ENCODE measurements at regions not wholly inside any gene's neighbourhood (a gene's known extent, or its start where the extent isn't known, plus 50 kb on each side); places are given as distances from the start of the nearest gene placed in this dataset.

DNA sequence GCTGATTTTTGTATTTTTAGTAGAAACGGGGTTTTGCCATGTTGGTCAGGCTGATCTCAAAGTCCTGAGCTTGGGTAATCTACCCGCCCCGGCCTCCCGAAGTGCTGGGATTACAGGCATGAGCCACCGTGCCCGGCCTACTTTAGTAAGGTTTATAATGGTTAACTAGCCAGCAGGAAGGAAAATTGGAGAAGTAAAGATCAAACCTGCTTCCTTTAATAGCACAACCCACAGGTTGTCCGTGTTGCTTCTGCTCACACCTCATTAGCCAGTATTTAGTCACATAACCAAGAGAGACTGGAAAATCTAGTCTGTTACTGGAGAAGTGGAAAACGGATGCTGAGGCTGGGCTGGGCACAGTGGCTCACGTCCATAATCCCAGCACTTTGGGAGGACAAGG lies 51.9 kb upstream of the TBL1XR1 start:
- DNase-seq (ENCODE audit: low read depth, low spot score), result no peak
- Histone ChIP-seq H3K27ac (ENCODE audit: low read depth, low read length) (no peak overlapping the region), H3K27me3 (ENCODE audit: control insufficient read depth, insufficient read depth, low read length) (no peaks in the 10 kb centered on the region), H3K9me3 (ENCODE audit: control insufficient read depth, insufficient read depth, low read length) (peaks cover 2% of the 10 kb centered on the region), H3K4me3 (ENCODE audit: low read depth, low read length) (no peak overlapping the region)
- TF ChIP-seq, protein P1, sequence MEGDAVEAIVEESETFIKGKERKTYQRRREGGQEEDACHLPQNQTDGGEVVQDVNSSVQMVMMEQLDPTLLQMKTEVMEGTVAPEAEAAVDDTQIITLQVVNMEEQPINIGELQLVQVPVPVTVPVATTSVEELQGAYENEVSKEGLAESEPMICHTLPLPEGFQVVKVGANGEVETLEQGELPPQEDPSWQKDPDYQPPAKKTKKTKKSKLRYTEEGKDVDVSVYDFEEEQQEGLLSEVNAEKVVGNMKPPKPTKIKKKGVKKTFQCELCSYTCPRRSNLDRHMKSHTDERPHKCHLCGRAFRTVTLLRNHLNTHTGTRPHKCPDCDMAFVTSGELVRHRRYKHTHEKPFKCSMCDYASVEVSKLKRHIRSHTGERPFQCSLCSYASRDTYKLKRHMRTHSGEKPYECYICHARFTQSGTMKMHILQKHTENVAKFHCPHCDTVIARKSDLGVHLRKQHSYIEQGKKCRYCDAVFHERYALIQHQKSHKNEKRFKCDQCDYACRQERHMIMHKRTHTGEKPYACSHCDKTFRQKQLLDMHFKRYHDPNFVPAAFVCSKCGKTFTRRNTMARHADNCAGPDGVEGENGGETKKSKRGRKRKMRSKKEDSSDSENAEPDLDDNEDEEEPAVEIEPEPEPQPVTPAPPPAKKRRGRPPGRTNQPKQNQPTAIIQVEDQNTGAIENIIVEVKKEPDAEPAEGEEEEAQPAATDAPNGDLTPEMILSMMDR (IDR thresholded peaks at IDR 0.05; ENCODE audit: low read depth, low read length), result no peak
- ChIA-PET POLR2A (no interaction called here), CTCF (no interaction called here)

DNA sequence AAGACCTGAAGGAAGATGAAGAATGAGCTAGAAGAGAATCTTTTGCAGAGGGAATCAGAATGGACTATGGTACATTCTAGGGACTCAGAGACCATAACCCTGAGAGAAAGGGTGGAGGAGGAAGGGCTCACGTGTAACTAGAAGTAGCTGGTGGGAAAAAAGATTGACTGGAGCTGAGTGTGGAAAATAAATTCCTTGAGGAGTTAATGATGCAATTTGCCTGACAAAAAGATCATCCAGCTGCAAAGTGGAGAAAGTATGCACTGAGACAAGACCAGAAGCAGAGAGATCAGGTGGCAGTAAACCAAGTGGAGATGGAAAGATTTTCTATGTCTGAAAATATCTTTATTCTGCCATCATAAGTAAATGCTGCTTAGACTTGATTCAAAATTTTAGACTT lies 52.9 kb upstream of the TBL1XR1 start:
- TF ChIP-seq, protein P1 (IDR thresholded peaks at IDR 0.05; ENCODE audit: low read depth, low read length), result no peak
- peaks cover 2% of the 10 kb centered on the region for H3K9me3 ChIP-seq (ENCODE audit: control insufficient read depth, insufficient read depth, low read length)
- POLR2A ChIA-PET, result no interaction called here
- no peak for DNase-seq (ENCODE audit: low read depth, low spot score)
- CTCF ChIA-PET, result no interaction called here
- H3K4me3 ChIP-seq (ENCODE audit: low read depth, low read length), result no peak overlapping the region
- H3K27ac ChIP-seq (ENCODE audit: low read depth, low read length), result no peak overlapping the region
- no peaks in the 10 kb centered on the region for H3K27me3 ChIP-seq (ENCODE audit: control insufficient read depth, insufficient read depth, low read length)

DNA sequence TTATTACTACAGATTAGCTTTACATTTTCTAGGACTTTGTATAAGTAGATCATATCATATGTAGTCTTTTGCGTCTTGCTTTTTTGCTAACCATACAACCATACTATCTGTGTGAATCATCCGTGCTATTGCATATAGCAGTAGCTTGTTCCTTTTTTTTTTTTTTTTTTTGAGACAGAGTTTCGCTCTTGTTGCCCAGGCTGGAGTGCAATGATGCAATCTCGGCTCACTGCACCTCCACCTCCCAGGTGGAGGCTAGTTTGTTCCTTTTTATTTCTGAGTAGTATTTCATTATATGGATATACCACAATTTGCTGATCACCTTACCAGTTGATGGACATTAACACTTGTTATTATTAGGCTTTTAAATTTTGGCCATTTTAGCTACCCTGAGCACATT lies 54.5 kb upstream of the TBL1XR1 start:
- ChIA-PET CTCF (interaction anchor here (0.6 kb wide), 1 partner anchor 49 kb away, joined by 3 read pairs; no protein-coding TSS in a partner anchor), POLR2A (no interaction called here)
- no peak for DNase-seq (ENCODE audit: low read depth, low spot score)
- TF ChIP-seq, protein P1 (IDR thresholded peaks at IDR 0.05; ENCODE audit: low read depth, low read length), result no peak
- Histone ChIP-seq H3K4me3 (ENCODE audit: low read depth, low read length) (no peak overlapping the region), H3K27me3 (ENCODE audit: control insufficient read depth, insufficient read depth, low read length) (no peaks in the 10 kb centered on the region), H3K27ac (ENCODE audit: low read depth, low read length) (no peak overlapping the region), H3K9me3 (ENCODE audit: control insufficient read depth, insufficient read depth, low read length) (peaks cover 2% of the 10 kb centered on the region)

DNA sequence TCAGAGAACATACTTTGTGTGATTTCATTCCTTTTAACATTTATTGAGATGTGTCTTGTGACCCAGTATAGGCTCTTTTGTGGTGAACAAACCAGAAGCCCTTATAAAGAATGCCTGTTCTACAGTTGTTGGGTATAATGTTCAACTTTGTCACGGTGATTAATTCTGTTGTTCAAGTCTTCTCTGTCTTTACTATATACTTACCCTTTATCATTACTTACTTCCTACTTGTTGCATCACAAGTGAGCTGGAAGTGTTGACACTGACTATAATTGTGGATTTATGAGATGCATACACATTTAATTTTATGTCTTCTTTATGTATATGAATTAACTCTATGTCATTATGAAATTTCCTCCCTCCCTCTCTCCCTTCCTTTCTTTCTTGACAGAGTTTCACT lies 59.7 kb upstream of the TBL1XR1 start:
- H3K27ac ChIP-seq (ENCODE audit: low read depth, low read length), result no peak overlapping the region
- ChIA-PET CTCF (interaction anchor here (0.7 kb wide), 1 partner anchor 323 kb away, joined by 4 read pairs; no protein-coding TSS in a partner anchor), POLR2A (no interaction called here)
- H3K9me3 ChIP-seq (ENCODE audit: control insufficient read depth, insufficient read depth, low read length), result peaks cover under 1% of the 10 kb centered on the region
- H3K4me3 ChIP-seq (ENCODE audit: low read depth, low read length), result no peak overlapping the region
- DNase-seq (ENCODE audit: low read depth, low spot score), result no peak
- H3K27me3 ChIP-seq (ENCODE audit: control insufficient read depth, insufficient read depth, low read length), result no peaks in the 10 kb centered on the region
- TF ChIP-seq, protein P1 (IDR thresholded peaks at IDR 0.05; ENCODE audit: low read depth, low read length), result no peak

DNA sequence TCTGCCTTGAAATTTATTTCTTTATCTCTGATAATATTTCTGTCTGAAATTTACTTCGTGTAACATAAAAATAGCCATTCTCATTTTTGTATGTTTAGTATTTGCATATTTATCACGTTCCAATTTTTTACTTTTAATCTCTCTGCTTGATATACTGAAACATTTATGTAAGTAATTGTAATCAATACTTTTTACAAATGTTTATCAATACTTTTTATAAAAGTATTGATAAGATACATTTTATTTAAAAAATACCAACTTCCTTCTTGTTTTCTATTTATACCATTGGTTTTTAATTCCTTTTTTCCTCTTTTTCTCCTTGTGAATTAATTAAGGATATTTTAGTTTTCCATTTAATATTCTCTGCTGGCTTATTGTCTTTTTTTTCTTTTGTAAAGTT lies 60.3 kb upstream of the TBL1XR1 start:
- ChIA-PET CTCF (no interaction called here), POLR2A (no interaction called here)
- TF ChIP-seq, protein P1 (IDR thresholded peaks at IDR 0.05; ENCODE audit: low read depth, low read length), result no peak
- no peaks in the 10 kb centered on the region for H3K27me3 ChIP-seq (ENCODE audit: control insufficient read depth, insufficient read depth, low read length)
- no peak overlapping the region for H3K27ac ChIP-seq (ENCODE audit: low read depth, low read length)
- H3K9me3 ChIP-seq (ENCODE audit: control insufficient read depth, insufficient read depth, low read length), result no peaks in the 10 kb centered on the region; the same call in 1 of the 2 replicates
- no peak for DNase-seq (ENCODE audit: low read depth, low spot score)
- H3K4me3 ChIP-seq (ENCODE audit: low read depth, low read length), result no peak overlapping the region
